HG03066 (cell line): ENCODE measurements at regions not wholly inside any gene's neighbourhood (a gene's known extent, or its start where the extent isn't known, plus 50 kb on each side); places are given as distances from the start of the nearest gene placed in this dataset.
"Not testable (repeated sequence)": the region's sequence is repeated elsewhere in the genome, so short reads cannot be mapped to it uniquely, and the experiment has no call there.

Source experiments
- ATAC-seq: cut with Tn5 transposase; IDR thresholded peaks from one replicate; pipeline ENCODE4 v1.9.1; 2021; ENCODE audit warnings: low read depth; ENCODE audit not compliant: unreplicated experiment

GRCh38 chr4:179029683-179030082 lies 1587.4 kb upstream of the AGA start:
- no peak for ATAC-seq

GRCh38 chr4:179040259-179040658 lies 1598.0 kb upstream of the AGA start:
- ATAC-seq: no peak

- no peak for ATAC-seq
Measured at GRCh38 chr4:179048839-179049453, 1606.7 kb upstream of the AGA start.

- no peak for ATAC-seq
Measured at GRCh38 chr4:179051206-179051605, 1609.0 kb upstream of the AGA start.

GRCh38 chr4:179059396-179059795 lies 1617.2 kb upstream of the AGA start:
- no peak for ATAC-seq

- not testable (repeated sequence) for ATAC-seq
Measured at GRCh38 chr4:179066254-179066653, 1624.0 kb upstream of the AGA start.

GRCh38 chr4:179071131-179071530 lies 1628.9 kb upstream of the AGA start:
- no peak for ATAC-seq

- no peak for ATAC-seq
Measured at GRCh38 chr4:179076865-179077264, 1634.6 kb upstream of the AGA start.

GRCh38 chr4:179095585-179096221 lies 1653.5 kb upstream of the AGA start:
- no peak for ATAC-seq

GRCh38 chr4:179097741-179098140 lies 1655.5 kb upstream of the AGA start:
- ATAC-seq: no peak

GRCh38 chr4:179110356-179110755 lies 1668.1 kb upstream of the AGA start:
- ATAC-seq: no peak

- no peak for ATAC-seq
Measured at GRCh38 chr4:179110816-179111215, 1668.6 kb upstream of the AGA start.

- ATAC-seq: no peak
Measured at GRCh38 chr4:179112441-179113170, 1670.4 kb upstream of the AGA start.

- no peak for ATAC-seq
Measured at GRCh38 chr4:179114615-179115014, 1672.4 kb upstream of the AGA start.

- no peak for ATAC-seq
Measured at GRCh38 chr4:179116011-179116410, 1673.8 kb upstream of the AGA start.

GRCh38 chr4:179116581-179116980 lies 1674.3 kb upstream of the AGA start:
- no peak for ATAC-seq

- no peak for ATAC-seq
Measured at GRCh38 chr4:179123084-179123483, 1680.8 kb upstream of the AGA start.

- ATAC-seq: no peak
Measured at GRCh38 chr4:179124419-179124818, 1682.2 kb upstream of the AGA start.

- ATAC-seq: no peak
Measured at GRCh38 chr4:179124957-179125356, 1682.7 kb upstream of the AGA start.

- no peak for ATAC-seq
Measured at GRCh38 chr4:179125870-179126269, 1683.6 kb upstream of the AGA start.

GRCh38 chr4:179128299-179128698 lies 1686.1 kb upstream of the AGA start:
- no peak for ATAC-seq
